Skeletal muscle tissue (tissue), 3 donors: ENCODE measurements at regions not wholly inside any gene's neighbourhood (a gene's known extent, or its start where the extent isn't known, plus 50 kb on each side); places are given as distances from the start of the nearest gene placed in this dataset.
"Not testable (repeated sequence)": the region's sequence is repeated elsewhere in the genome, so short reads cannot be mapped to it uniquely, and the experiment has no call there.

Source experiments
- H3K27ac ChIP-seq: one replicate; pipeline ENCODE4 v1.7.0; 2013; ENCODE audit warnings: mild to moderate bottlenecking, low read depth, low read length, inconsistent platforms
- H3K27me3 ChIP-seq, 3 donors: one replicate each; pipeline ENCODE4 v1.7.0; 2013; ENCODE audit warnings: low read length in 3 of 3; ENCODE audit not compliant: control insufficient read depth in 3 of 3, insufficient read depth in 3 of 3
- H3K36me3 ChIP-seq, 3 donors: one replicate each; pipeline ENCODE4 v1.7.0; 2013; ENCODE audit warnings: low read length in 3 of 3; ENCODE audit not compliant: control insufficient read depth in 3 of 3, insufficient read depth in 3 of 3
- H3K4me1 ChIP-seq, 3 donors: one replicate each; pipeline ENCODE4 v1.7.0; 2013; ENCODE audit warnings: low read length in 3 of 3, mild to moderate bottlenecking in 3 of 3; ENCODE audit not compliant: control insufficient read depth in 3 of 3, insufficient read depth in 3 of 3
- H3K4me3 ChIP-seq, 3 donors: one replicate each; pipeline ENCODE4 v1.7.0; 2013; ENCODE audit warnings: low read length in 3 of 3
- H3K9ac ChIP-seq, 3 donors: one replicate each; pipeline ENCODE4 v1.7.0; 2013; ENCODE audit warnings: low read length in 3 of 3, mild to moderate bottlenecking in 3 of 3, moderate library complexity in 2 of 3, low read depth in 1 of 3
- H3K9me3 ChIP-seq, 3 donors: one replicate each; pipeline ENCODE4 v1.7.0; 2013; ENCODE audit warnings: low read length in 3 of 3; ENCODE audit not compliant: control insufficient read depth in 3 of 3
- donor health status: Osteomylitis.

DNA sequence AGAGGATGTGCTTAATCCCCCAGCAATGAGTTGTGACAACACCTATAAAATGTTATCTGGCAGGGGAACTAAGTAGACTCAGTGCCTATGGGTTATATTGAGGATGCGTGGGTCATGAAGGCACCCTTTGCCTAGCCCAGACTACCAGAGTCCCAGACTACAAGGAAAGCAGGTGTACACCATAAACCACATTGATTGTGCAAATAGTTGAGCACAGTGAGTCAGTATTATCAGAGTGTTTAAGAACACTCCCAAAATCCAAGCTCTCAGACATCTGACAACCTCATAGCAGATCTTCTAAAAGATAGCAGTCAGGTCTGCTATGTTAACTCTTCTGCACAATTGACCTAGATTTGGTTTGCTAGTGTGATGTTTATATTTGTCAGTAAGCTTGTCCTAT is 92.8 kb upstream of the AGTPBP1 start:
- not testable (repeated sequence) for H3K4me1 ChIP-seq, H3K4me3 ChIP-seq, H3K9ac ChIP-seq, H3K27me3 ChIP-seq, H3K9me3 ChIP-seq, H3K27ac ChIP-seq, H3K36me3 ChIP-seq

DNA sequence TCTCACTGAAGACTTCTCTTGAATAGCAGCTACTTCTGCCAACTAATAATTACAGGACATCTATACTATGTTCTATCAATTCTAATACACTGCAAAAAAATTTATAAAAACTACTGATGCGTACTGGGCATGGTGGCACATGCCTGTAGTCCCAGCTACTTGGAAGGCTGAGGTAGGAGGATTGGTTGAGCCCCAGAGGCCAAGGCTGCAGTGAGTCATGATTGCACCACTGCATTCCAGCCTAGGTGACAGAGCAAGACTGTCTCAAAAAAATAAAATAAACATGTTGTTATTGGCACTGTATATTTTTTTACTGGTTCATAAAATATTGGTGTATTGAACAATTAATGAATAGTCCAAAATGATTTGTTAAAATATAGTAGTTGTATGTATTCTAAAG is 97.0 kb upstream of the NAA35 start:
- H3K27me3 ChIP-seq: not testable (repeated sequence)

DNA sequence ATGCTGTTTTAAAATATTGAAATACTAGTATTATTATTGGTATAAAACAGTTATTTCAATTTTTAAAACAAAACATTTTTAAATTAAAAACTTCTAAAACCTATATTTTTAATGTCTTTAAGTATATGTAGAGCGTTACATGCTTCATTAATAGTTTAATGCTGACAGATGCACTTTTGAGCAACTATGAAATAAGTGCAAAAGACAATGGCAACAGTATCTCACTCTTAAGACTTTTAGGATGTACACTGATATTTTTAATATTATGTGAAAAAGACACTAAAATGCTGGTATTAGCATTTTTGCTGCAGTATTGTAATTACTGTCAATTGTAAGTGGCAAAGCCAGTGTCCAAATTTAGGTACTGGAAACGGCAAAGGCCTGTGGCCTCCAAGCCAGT is 93.2 kb upstream of the NAA35 start:
- not testable (repeated sequence) for H3K4me1 ChIP-seq, H3K27me3 ChIP-seq, H3K4me3 ChIP-seq, H3K27ac ChIP-seq, H3K9ac ChIP-seq, H3K9me3 ChIP-seq
- peaks cover 4 to 14% (median 10%) of the 10 kb centered on the region in 3 donors for H3K36me3 ChIP-seq

More for the DNA sequence above, 97.0 kb upstream of the NAA35 start:
- H3K4me3 ChIP-seq, H3K9ac ChIP-seq, H3K9me3 ChIP-seq, H3K27ac ChIP-seq, H3K4me1 ChIP-seq: not testable (repeated sequence)
- H3K36me3 ChIP-seq: peaks cover 7 to 15% (median 14%) of the 10 kb centered on the region in 3 donors

DNA sequence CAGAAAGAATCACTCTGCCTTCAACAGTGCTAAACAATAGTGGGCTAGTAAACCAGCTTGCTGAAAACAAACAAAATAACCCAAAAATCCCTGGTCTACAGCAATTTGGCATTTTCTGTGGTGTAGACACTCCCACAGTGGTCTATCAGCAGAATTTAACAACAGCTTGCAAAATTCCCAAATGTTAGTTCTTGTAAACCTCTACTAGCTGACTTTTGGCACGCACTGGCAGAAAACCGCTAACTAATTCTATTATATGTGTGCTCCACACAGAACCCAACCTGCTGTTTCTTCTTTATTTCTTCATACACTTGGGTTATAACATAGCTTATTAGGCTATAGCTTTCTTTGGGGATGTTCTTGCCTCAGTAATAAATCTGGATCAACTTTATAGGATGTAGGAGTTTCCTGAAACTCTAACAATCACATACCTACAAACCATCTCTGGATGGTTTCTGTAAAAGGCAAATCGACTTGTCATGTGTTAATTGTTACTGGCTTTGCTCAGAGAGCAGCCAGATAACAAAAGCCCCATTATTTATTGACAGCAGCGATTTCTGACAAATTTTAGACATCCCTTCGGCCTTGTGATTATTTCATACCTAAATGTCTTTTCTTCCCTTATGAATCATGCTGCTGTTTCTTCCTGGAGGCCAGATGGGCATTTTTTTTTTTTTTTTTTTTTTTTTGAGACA is 82.7 kb upstream of the NAA35 start:
- Histone ChIP-seq H3K27ac (no peak overlapping the region), H3K4me3 (no peak overlapping the region), H3K27me3 (no peaks in the 10 kb centered on the region), H3K36me3 (peaks cover 0 to 8% (median 6%) of the 10 kb centered on the region in 3 donors), H3K9ac (no peak overlapping the region), H3K4me1 (peaks cover 4 to 18% (median 5%) of the 10 kb centered on the region in 3 donors), H3K9me3 (no peaks in the 10 kb centered on the region)

GRCh38 chr9:85859765-85860164 is 81.2 kb upstream of the NAA35 start:
- Histone ChIP-seq H3K27me3 (no peaks in the 10 kb centered on the region), H3K9ac (no peak overlapping the region), H3K9me3 (no peaks in the 10 kb centered on the region), H3K4me3 (no peak overlapping the region), H3K36me3 (peaks cover 0 to 8% (median 8%) of the 10 kb centered on the region in 3 donors), H3K27ac (no peak overlapping the region), H3K4me1 (peaks cover 4 to 18% (median 5%) of the 10 kb centered on the region in 3 donors)

DNA sequence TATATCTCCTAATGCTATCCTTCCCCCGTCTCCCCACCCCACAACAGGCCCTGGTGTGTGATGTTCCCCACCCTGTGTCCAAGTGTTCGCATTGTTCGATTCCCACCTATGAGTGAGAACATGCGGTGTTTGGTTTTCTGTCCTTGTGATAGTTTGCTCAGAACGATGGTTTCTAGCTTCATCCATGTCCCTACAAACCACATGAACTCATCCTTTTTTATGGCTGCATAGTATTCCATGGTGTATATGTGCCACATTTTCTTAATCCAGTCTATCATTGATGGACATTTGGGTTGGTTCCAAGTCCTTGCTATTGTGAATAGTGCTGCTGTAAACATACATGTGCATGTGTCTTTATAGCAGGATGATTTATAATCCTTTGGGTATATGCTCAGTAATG is 79.1 kb upstream of the NAA35 start:
- H3K36me3 ChIP-seq, H3K27ac ChIP-seq, H3K27me3 ChIP-seq, H3K4me3 ChIP-seq, H3K9me3 ChIP-seq, H3K9ac ChIP-seq: not testable (repeated sequence)
- H3K4me1 ChIP-seq: peaks cover 4 to 18% (median 5%) of the 10 kb centered on the region in 3 donors

GRCh38 chr9:85863875-85864274 is 77.1 kb upstream of the NAA35 start:
- H3K4me3 ChIP-seq: no peak overlapping the region
- no peak overlapping the region for H3K9ac ChIP-seq
- no peaks in the 10 kb centered on the region for H3K9me3 ChIP-seq
- peaks cover 4 to 18% (median 5%) of the 10 kb centered on the region in 3 donors for H3K4me1 ChIP-seq
- no peaks in the 10 kb centered on the region for H3K27me3 ChIP-seq
- peaks cover 0 to 2% (median 0%) of the 10 kb centered on the region in 3 donors for H3K36me3 ChIP-seq
- no peak overlapping the region for H3K27ac ChIP-seq

DNA sequence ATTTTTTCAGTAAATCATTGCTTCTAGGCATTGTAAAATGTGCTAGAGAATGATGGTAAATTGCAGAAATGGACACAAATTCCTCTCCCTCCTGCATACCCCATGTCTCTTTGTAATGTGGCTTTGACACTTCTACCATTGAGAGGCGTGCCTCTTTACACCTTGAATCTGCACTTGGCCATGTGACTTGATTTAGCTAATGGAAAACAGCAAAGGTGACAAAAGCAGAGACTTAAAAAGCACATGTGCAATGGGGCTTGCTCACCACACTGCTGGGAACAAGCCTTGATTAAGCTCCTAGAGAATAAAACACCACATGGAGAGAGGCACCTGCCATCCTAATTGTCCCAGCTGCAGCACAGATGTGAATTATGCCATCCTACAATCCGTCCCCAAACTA is 69.9 kb upstream of the NAA35 start:
- Histone ChIP-seq H3K4me1 (no peaks in the 10 kb centered on the region), H3K36me3 (no peaks in the 10 kb centered on the region), H3K27me3 (no peaks in the 10 kb centered on the region), H3K4me3 (no peak overlapping the region), H3K27ac (no peak overlapping the region), H3K9me3 (no peaks in the 10 kb centered on the region), H3K9ac (no peak overlapping the region)

- H3K27ac ChIP-seq, H3K36me3 ChIP-seq, H3K9me3 ChIP-seq, H3K4me3 ChIP-seq, H3K4me1 ChIP-seq, H3K9ac ChIP-seq, H3K27me3 ChIP-seq: not testable (repeated sequence)
Observed at GRCh38 chr9:85871683-85872082, 69.3 kb upstream of the NAA35 start.

DNA sequence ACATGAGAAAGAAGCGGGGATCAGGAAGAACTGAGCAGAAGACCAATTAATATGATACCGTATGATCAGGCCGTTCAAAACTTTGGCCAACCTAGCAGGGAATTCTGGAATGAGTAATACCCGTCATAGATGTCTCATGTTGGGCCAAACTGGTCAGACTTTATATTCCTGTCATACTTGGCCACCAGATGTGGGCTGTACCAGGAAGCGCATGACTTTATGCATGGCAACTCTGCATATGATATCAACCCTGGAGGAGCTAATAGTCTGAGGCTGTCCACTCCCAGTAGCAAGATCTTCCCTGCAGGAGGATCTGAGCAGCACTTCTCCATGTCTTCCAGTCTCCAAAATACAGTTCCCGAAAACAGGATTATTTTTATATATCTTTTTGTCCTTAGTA is 68.5 kb upstream of the NAA35 start:
- H3K4me1 ChIP-seq: no peaks in the 10 kb centered on the region
- H3K36me3 ChIP-seq: no peaks in the 10 kb centered on the region
- no peaks in the 10 kb centered on the region for H3K9me3 ChIP-seq
- no peak overlapping the region for H3K4me3 ChIP-seq
- H3K27me3 ChIP-seq: no peaks in the 10 kb centered on the region
- no peak overlapping the region for H3K27ac ChIP-seq
- no peak overlapping the region for H3K9ac ChIP-seq
